Iris pigment epithelial cell (primary cell): ENCODE measurements at regions not wholly inside any gene's neighbourhood (a gene's known extent, or its start where the extent isn't known, plus 50 kb on each side); places are given as distances from the start of the nearest gene placed in this dataset.
A peak's percentile ranks its signal among the peaks of the same experiment; 100 is the strongest.
"Not testable (repeated sequence)": the region's sequence is repeated elsewhere in the genome, so short reads cannot be mapped to it uniquely, and the experiment has no call there.

Source experiments
- DNase-seq: peaks from one replicate; pipeline ENCODE4 v3.0.0-alpha.2; 2011; ENCODE audit warnings: low read depth

- no peak for DNase-seq
These were observed 138.3 kb upstream of the PALS2 start for GRCh38 chr7:24434972-24435371.

- DNase-seq, result no peak
These were observed 136.9 kb upstream of the PALS2 start for GRCh38 chr7:24436131-24436920.

GRCh38 chr7:24438232-24438631 lies 135.0 kb upstream of the PALS2 start:
- no peak for DNase-seq

GRCh38 chr7:24439104-24439503 lies 134.1 kb upstream of the PALS2 start:
- DNase-seq, result not testable (repeated sequence)

GRCh38 chr7:24440892-24441291 lies 132.4 kb upstream of the PALS2 start:
- no peak for DNase-seq

GRCh38 chr7:24441314-24442027 lies 131.8 kb upstream of the PALS2 start:
- DNase-seq, result no peak

GRCh38 chr7:24442170-24442777 lies 131.0 kb upstream of the PALS2 start:
- DNase-seq, result no peak

GRCh38 chr7:24444666-24445440 lies 128.4 kb upstream of the PALS2 start:
- DNase-seq, result no peak

GRCh38 chr7:24448038-24448437 lies 125.2 kb upstream of the PALS2 start:
- no peak for DNase-seq

- DNase-seq, result not testable (repeated sequence)
These were observed 123.8 kb upstream of the PALS2 start for GRCh38 chr7:24449416-24449815.

- DNase-seq, result no peak
These were observed 117.3 kb upstream of the PALS2 start for GRCh38 chr7:24455813-24456525.

GRCh38 chr7:24456526-24457218 lies 116.6 kb upstream of the PALS2 start:
- DNase-seq, result no peak

- no peak for DNase-seq
These were observed 116.1 kb upstream of the PALS2 start for GRCh38 chr7:24457219-24457558.

GRCh38 chr7:24462117-24462516 lies 111.1 kb upstream of the PALS2 start:
- no peak for DNase-seq

GRCh38 chr7:24462984-24463383 lies 110.3 kb upstream of the PALS2 start:
- no peak for DNase-seq

GRCh38 chr7:24463474-24463873 lies 109.8 kb upstream of the PALS2 start:
- DNase-seq, result no peak

- no peak for DNase-seq
These were observed 108.4 kb upstream of the PALS2 start for GRCh38 chr7:24464861-24465260.

- DNase-seq, result no peak
These were observed 107.0 kb upstream of the PALS2 start for GRCh38 chr7:24466168-24466768.

- no peak for DNase-seq
These were observed 104.1 kb upstream of the PALS2 start for GRCh38 chr7:24469118-24469517.

GRCh38 chr7:24472093-24472492 lies 101.2 kb upstream of the PALS2 start:
- DNase-seq, result peak; percentile 4
